ENCODE measurements at regions not wholly inside any gene's neighbourhood (a gene's known extent, or its start where the extent isn't known, plus 50 kb on each side); places are given as distances from the start of the nearest gene placed in this dataset.

- no peaks in the 10 kb centered on the region for H3K27me3 ChIP-seq (ENCODE audit: insufficient read depth, low read length)
Measured at GRCh38 chr20:4548552-4548951, 137.7 kb upstream of the PRNP start.

DNA sequence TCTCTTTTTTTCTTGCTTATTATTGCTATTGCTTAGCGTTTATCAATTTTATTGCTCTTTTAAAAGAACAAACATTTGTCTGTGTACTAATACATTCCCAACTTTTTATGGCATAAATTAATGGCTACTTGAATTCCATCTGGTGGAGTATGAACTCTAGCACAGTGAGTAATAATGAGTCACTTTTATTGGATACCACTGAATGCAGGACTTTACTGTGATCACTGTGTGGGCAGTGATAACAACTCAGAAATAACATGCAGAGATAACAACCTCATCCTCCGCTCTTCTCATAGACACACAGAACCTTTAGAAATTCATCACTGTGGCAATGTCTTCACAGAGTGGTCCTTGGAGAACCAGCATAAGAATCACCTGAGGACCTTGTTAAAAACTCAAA lies 139.5 kb upstream of the PRNP start:
- H3K36me3 ChIP-seq (ENCODE audit: insufficient read depth, low read length) = no peaks in the 10 kb centered on the region
- no peak overlapping the region for H3K4me3 ChIP-seq (ENCODE audit: low read length)
- no peaks in the 10 kb centered on the region for H3K9me3 ChIP-seq (ENCODE audit: low read length)
- H3K27me3 ChIP-seq (ENCODE audit: insufficient read depth, low read length) = no peaks in the 10 kb centered on the region
- no peaks in the 10 kb centered on the region for H3K4me1 ChIP-seq (ENCODE audit: insufficient read depth, low read length)
- H2AFZ ChIP-seq (ENCODE audit: low read depth, low read length) = no peak overlapping the region

More at GRCh38 chr20:4548552-4548951, 137.7 kb upstream of the PRNP start:
- no peak overlapping the region for H2AFZ ChIP-seq (ENCODE audit: low read depth, low read length)
- no peaks in the 10 kb centered on the region for H3K4me1 ChIP-seq (ENCODE audit: insufficient read depth, low read length)
- H3K9me3 ChIP-seq (ENCODE audit: low read length) = no peaks in the 10 kb centered on the region
- no peak overlapping the region for H3K4me3 ChIP-seq (ENCODE audit: low read length)
- no peaks in the 10 kb centered on the region for H3K36me3 ChIP-seq (ENCODE audit: insufficient read depth, low read length)

- H2AFZ ChIP-seq (ENCODE audit: low read depth, low read length) = no peak overlapping the region
- H3K36me3 ChIP-seq (ENCODE audit: insufficient read depth, low read length) = no peaks in the 10 kb centered on the region
- peaks cover 4% of the 10 kb centered on the region for H3K27me3 ChIP-seq (ENCODE audit: insufficient read depth, low read length)
- H3K4me1 ChIP-seq (ENCODE audit: insufficient read depth, low read length) = no peaks in the 10 kb centered on the region
- no peaks in the 10 kb centered on the region for H3K9me3 ChIP-seq (ENCODE audit: low read length)
- no peak overlapping the region for H3K4me3 ChIP-seq (ENCODE audit: low read length)
Measured at GRCh38 chr20:4546342-4546741, 139.9 kb upstream of the PRNP start.

DNA sequence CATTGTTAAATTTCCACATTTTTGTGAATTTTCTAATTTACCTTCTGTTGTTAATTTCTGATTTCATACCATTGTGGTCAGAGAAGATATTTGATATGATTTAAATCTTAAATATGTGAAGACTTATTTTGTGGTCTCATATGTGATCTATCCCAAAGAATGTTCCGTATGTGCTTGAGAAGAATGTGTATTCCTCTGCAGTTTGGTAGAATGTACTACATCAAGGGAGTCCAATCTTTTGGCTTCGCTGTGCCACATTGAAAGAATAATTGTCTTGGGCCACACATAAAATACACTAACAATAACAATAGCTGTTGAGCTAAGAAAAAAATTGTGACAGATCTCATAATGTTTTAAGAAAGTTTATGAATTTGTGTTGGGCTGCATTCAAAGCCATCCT lies 140.7 kb upstream of the PRNP start:
- Histone ChIP-seq H2AFZ (ENCODE audit: low read depth, low read length) (no peak overlapping the region), H3K4me1 (ENCODE audit: insufficient read depth, low read length) (no peaks in the 10 kb centered on the region), H3K4me3 (ENCODE audit: low read length) (no peak overlapping the region), H3K36me3 (ENCODE audit: insufficient read depth, low read length) (no peaks in the 10 kb centered on the region), H3K9me3 (ENCODE audit: low read length) (no peaks in the 10 kb centered on the region), H3K27me3 (ENCODE audit: insufficient read depth, low read length) (peaks cover 4% of the 10 kb centered on the region)

DNA sequence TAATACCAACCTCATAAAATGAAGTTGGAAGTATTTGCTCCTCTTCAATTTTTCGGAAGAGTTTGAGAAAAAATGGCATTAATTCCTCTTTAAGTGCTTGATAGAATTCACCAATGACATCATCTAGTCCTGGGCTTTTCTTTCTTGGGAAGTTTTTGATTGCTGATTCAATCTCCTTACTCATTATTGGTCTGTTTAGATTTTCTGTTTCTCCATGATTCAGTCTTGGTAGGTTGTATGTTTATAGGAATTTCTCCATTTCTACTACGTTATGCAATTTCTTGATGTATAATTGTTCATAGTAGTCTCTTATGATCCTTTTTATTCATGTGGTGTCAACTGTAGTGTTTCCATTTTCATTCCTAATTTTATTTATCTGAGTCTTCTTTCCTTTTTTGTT lies 141.5 kb upstream of the PRNP start:
- H3K36me3 ChIP-seq (ENCODE audit: insufficient read depth, low read length) = no peaks in the 10 kb centered on the region
- H3K4me3 ChIP-seq (ENCODE audit: low read length) = no peak overlapping the region
- H2AFZ ChIP-seq (ENCODE audit: low read depth, low read length) = no peak overlapping the region

GRCh38 chr20:4542270-4542669 lies 144.0 kb upstream of the PRNP start:
- Histone ChIP-seq H3K9me3 (ENCODE audit: low read length) (no peaks in the 10 kb centered on the region), H3K4me3 (ENCODE audit: low read length) (no peak overlapping the region), H3K27me3 (ENCODE audit: insufficient read depth, low read length) (peaks cover 6% of the 10 kb centered on the region), H3K36me3 (ENCODE audit: insufficient read depth, low read length) (no peaks in the 10 kb centered on the region), H3K4me1 (ENCODE audit: insufficient read depth, low read length) (no peaks in the 10 kb centered on the region), H2AFZ (ENCODE audit: low read depth, low read length) (no peak overlapping the region)

More for the DNA sequence above, 141.5 kb upstream of the PRNP start:
- no peaks in the 10 kb centered on the region for H3K4me1 ChIP-seq (ENCODE audit: insufficient read depth, low read length)
- peaks cover 4% of the 10 kb centered on the region for H3K27me3 ChIP-seq (ENCODE audit: insufficient read depth, low read length)
- no peaks in the 10 kb centered on the region for H3K9me3 ChIP-seq (ENCODE audit: low read length)

- Histone ChIP-seq H2AFZ (ENCODE audit: low read depth, low read length) (no peak overlapping the region), H3K4me1 (ENCODE audit: insufficient read depth, low read length) (no peaks in the 10 kb centered on the region), H3K27me3 (ENCODE audit: insufficient read depth, low read length) (peaks cover under 1% of the 10 kb centered on the region), H3K4me3 (ENCODE audit: low read length) (no peak overlapping the region), H3K36me3 (ENCODE audit: insufficient read depth, low read length) (no peaks in the 10 kb centered on the region), H3K9me3 (ENCODE audit: low read length) (no peaks in the 10 kb centered on the region)
Measured at GRCh38 chr20:4534315-4534714, 151.9 kb upstream of the PRNP start.

- Histone ChIP-seq H3K36me3 (ENCODE audit: insufficient read depth, low read length) (no peaks in the 10 kb centered on the region), H2AFZ (ENCODE audit: low read depth, low read length) (no peak overlapping the region), H3K9me3 (ENCODE audit: low read length) (no peaks in the 10 kb centered on the region), H3K27me3 (ENCODE audit: insufficient read depth, low read length) (no peaks in the 10 kb centered on the region), H3K4me1 (ENCODE audit: insufficient read depth, low read length) (no peaks in the 10 kb centered on the region), H3K4me3 (ENCODE audit: low read length) (no peak overlapping the region)
Measured at GRCh38 chr20:4533368-4534133, 152.7 kb upstream of the PRNP start.

GRCh38 chr20:4532772-4533171 lies 153.5 kb upstream of the PRNP start:
- no peaks in the 10 kb centered on the region for H3K36me3 ChIP-seq (ENCODE audit: insufficient read depth, low read length)
- no peak overlapping the region for H2AFZ ChIP-seq (ENCODE audit: low read depth, low read length)
- no peaks in the 10 kb centered on the region for H3K27me3 ChIP-seq (ENCODE audit: insufficient read depth, low read length)
- no peak overlapping the region for H3K4me3 ChIP-seq (ENCODE audit: low read length)
- no peaks in the 10 kb centered on the region for H3K9me3 ChIP-seq (ENCODE audit: low read length)
- no peaks in the 10 kb centered on the region for H3K4me1 ChIP-seq (ENCODE audit: insufficient read depth, low read length)

- Histone ChIP-seq H3K4me1 (ENCODE audit: insufficient read depth, low read length) (no peaks in the 10 kb centered on the region), H2AFZ (ENCODE audit: low read depth, low read length) (no peak overlapping the region), H3K36me3 (ENCODE audit: insufficient read depth, low read length) (no peaks in the 10 kb centered on the region), H3K27me3 (ENCODE audit: insufficient read depth, low read length) (no peaks in the 10 kb centered on the region), H3K4me3 (ENCODE audit: low read length) (no peak overlapping the region), H3K9me3 (ENCODE audit: low read length) (no peaks in the 10 kb centered on the region)
Measured at GRCh38 chr20:4524792-4525191, 161.5 kb upstream of the PRNP start.

- H3K4me1 ChIP-seq (ENCODE audit: insufficient read depth, low read length) = no peaks in the 10 kb centered on the region
- no peaks in the 10 kb centered on the region for H3K27me3 ChIP-seq (ENCODE audit: insufficient read depth, low read length)
- no peaks in the 10 kb centered on the region for H3K36me3 ChIP-seq (ENCODE audit: insufficient read depth, low read length)
- H2AFZ ChIP-seq (ENCODE audit: low read depth, low read length) = no peak overlapping the region
- H3K9me3 ChIP-seq (ENCODE audit: low read length) = no peaks in the 10 kb centered on the region
- H3K4me3 ChIP-seq (ENCODE audit: low read length) = no peak overlapping the region
Measured at GRCh38 chr20:4524307-4524706, 161.9 kb upstream of the PRNP start.

GRCh38 chr20:4522310-4522709 lies 163.9 kb upstream of the PRNP start:
- Histone ChIP-seq H3K4me3 (ENCODE audit: low read length) (no peak overlapping the region), H3K27me3 (ENCODE audit: insufficient read depth, low read length) (no peaks in the 10 kb centered on the region), H2AFZ (ENCODE audit: low read depth, low read length) (no peak overlapping the region), H3K4me1 (ENCODE audit: insufficient read depth, low read length) (no peaks in the 10 kb centered on the region), H3K36me3 (ENCODE audit: insufficient read depth, low read length) (no peaks in the 10 kb centered on the region), H3K9me3 (ENCODE audit: low read length) (no peaks in the 10 kb centered on the region)

- H3K36me3 ChIP-seq (ENCODE audit: insufficient read depth, low read length) = no peaks in the 10 kb centered on the region
- no peaks in the 10 kb centered on the region for H3K27me3 ChIP-seq (ENCODE audit: insufficient read depth, low read length)
- no peaks in the 10 kb centered on the region for H3K4me1 ChIP-seq (ENCODE audit: insufficient read depth, low read length)
- H3K9me3 ChIP-seq (ENCODE audit: low read length) = no peaks in the 10 kb centered on the region
- no peak overlapping the region for H3K4me3 ChIP-seq (ENCODE audit: low read length)
- no peak overlapping the region for H2AFZ ChIP-seq (ENCODE audit: low read depth, low read length)
Measured at GRCh38 chr20:4521170-4521968, 164.9 kb upstream of the PRNP start.

All from neuron (in vitro differentiated cells).